T-helper 2 cell (primary cell): ENCODE measurements at regions not wholly inside any gene's neighbourhood (a gene's known extent, or its start where the extent isn't known, plus 50 kb on each side); places are given as distances from the start of the nearest gene placed in this dataset.

Source experiments
- DNase-seq, 5 experiments: peaks; one replicate each; pipeline versions ENCODE4 v3.0.0 to v3.0.0-alpha.2; 2012 to 2022

DNA sequence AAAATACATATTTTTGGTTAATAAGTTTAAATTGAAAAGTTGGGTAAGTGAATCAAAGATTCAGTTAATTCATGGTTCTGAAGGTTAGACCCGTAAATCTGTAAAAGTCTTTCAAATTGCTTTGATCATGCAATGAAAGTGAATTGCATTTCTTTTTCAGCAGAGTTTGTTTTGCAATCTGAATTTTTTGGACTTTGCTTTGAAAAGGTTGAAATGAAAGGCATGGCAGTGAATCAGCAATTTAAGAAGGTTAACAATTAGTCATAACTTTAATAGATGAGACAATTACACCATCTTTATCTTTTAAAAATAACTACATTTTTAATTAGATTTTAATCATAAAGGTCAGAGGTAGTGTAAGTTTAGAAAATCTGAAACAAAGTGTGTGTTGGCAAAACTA is 310.9 kb upstream of the KCNJ16 start:
- no peak for DNase-seq

- no peak for DNase-seq
These were observed 306.0 kb upstream of the KCNJ16 start for GRCh38 chr17:69769050-69769449.

DNA sequence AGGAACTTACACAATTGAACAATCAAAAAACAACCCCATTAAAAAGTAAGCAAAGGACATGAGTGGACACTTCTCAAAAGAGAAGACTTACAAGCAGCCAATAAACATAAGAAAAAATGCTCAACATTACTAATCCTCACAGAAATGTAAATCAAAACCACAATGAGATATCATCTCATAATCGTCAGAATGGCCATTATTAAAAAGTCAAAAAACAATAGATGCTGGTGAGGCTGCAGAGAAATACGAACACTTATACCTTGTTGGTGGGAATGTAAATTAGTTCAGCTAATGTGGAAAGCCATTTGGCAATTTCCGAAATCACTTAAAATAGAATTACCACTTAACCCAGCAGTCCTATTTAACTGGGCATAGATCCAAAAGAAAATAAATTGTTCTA is 301.9 kb upstream of the KCNJ16 start:
- DNase-seq, result no peak

DNA sequence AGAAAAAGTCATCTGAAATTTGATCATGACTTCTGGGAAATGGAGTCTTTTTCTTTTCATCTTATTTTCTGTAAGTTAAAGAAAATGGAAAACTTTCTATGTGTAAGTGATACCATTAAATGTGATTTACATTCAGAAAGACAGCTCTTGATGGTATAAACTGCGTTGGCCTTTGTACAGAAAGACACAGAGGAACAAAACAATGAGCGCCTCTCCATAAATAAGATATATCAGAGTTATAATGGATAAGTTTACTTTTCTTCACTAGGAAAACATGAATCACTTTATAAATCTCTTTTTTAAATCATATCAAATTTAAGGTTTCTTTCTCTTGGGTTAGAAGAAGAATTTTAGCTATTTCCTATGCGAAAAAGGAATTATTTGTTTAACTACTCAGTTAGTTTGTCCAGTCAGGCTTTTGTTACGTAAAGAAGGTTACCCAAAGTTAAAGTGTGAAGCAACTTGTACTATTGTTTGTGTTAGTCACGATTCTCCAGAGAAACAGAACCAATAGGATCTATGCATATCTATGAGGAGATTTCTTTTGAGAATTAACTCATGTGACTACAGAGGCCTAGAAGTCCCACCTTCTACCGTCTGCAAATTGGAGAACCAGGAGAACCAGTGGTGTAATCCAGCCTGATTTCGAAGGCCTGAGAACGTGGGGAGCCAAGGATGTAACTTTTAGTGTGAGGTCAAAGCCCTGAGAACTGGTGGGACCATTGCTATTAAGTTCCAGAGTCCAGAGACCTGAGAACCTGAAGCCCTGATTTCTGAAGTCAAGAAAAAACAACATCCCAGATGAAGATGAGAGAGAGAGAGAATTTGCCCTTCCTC is 295.4 kb upstream of the KCNJ16 start:
- no peak for DNase-seq

DNA sequence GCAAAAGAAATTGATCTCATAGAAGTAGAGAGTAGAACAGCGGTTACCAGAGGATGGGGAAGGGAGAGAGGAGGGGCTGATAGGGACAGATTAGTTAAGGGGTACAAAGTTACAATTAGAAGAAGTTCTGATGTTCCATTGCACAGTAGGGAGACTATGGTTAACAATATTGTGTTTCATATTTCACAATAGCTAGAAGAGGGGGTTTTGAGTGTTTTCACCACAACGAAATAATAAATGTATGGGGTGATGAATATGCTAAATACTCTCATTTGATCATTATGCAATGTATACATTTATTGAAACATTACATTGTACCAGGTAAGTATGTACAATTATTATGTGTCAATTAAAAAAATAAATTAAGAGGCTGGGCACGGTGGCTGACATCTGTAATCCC is 291.2 kb upstream of the KCNJ16 start:
- no peak for DNase-seq

GRCh38 chr17:69788957-69789356 is 286.1 kb upstream of the KCNJ16 start:
- no peak for DNase-seq

DNA sequence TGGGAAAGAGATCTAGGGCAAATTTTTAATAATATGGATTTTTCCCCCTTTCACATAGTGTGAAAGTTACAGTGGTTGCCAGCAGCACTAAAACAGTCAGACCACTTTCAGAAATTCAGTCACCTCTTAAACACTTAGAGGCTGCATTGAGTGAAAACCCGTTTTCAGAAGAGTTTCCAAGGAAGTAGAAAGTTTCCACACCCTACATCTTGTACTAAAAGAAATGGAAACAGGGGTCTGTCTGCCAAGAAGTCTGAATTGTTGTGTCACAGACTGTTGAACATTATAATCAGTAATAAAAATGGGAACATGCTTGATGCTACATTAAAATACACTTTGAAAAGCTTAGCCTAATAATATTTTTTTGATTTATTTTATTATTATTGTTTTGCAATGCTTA is 278.9 kb upstream of the KCNJ16 start:
- no peak for DNase-seq

GRCh38 chr17:69800870-69801269 is 274.2 kb upstream of the KCNJ16 start:
- DNase-seq, result no peak

DNA sequence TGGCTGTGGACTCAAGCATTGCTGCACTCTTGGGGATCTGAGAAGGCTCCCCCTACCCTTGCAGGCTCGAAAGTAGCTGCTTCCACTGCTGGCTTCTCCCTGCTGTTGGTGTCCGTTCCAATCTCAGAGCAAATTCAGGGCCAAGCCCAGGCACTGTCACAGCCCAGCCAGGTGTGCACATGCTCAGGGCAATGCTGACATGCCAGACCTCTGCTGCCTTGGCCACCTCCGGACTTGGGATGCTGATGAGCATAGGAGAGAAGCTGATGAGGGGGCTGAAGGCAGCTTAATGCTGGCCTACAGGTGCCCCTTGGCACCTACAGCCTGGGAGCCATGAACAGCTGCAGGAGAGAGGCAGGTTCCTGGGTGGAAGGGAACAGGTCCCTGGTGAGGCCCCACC is 273.7 kb upstream of the KCNJ16 start:
- no peak for DNase-seq

- no peak for DNase-seq
These were observed 272.8 kb upstream of the KCNJ16 start for GRCh38 chr17:69802045-69802740.

- DNase-seq, result no peak
These were observed 265.7 kb upstream of the KCNJ16 start for GRCh38 chr17:69809331-69809730.

GRCh38 chr17:69810326-69810965 is 264.6 kb upstream of the KCNJ16 start:
- no peak for DNase-seq

DNA sequence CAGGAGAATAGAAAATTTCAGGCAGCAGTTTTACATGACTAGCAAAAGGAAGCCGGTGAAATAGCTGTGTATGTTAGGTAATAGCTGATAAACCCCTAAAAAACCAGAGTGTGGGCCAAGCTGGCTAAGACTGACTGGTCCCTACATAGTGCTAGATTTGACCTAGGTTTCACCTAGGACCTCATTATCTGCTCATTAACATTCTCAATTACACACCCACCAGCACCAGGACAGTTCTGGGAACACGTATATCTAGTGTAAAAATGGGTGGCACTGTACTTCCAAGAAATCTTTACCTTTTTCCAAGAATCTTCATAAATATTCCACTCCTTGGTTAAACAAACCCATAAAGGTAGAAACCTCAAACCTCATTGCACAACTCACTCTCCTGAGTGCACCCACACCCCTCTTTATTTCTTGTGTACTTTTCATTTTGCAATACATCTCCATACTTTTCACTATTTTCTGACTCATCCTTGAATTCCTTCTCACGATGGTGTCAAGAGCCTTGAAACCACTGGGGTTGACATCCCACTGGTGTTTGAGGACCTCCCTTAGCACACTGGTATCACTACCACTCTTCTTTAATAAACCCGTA is 262.7 kb upstream of the KCNJ16 start:
- DNase-seq, result no peak

DNA sequence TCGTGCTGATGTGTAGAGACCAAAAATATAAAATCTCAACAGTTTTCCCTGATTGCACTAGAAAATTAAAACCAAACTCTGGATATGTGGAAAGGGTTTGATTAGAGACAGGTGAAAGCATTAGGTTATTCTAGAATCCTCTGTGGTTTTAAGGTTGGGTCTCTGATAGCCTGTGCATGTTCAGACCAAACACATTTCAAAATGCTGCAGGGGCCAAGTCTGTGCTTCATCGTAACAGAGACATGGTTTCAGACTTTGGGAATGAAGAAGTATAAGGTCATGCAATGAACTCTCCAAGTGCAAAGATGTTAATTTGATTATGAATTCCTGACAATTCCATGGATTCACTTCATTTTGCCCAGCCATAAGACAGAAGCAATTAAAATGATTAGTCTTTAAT is 261.0 kb upstream of the KCNJ16 start:
- no peak for DNase-seq

GRCh38 chr17:69815406-69815805 is 259.6 kb upstream of the KCNJ16 start:
- no peak for DNase-seq

- no peak for DNase-seq
These were observed 256.6 kb upstream of the KCNJ16 start for GRCh38 chr17:69818467-69818866.

GRCh38 chr17:69819316-69820087 is 255.5 kb upstream of the KCNJ16 start:
- no peak for DNase-seq

- DNase-seq, result no peak
These were observed 254.1 kb upstream of the KCNJ16 start for GRCh38 chr17:69820876-69821473.

- DNase-seq, result no peak
These were observed 252.6 kb upstream of the KCNJ16 start for GRCh38 chr17:69822314-69822875.

DNA sequence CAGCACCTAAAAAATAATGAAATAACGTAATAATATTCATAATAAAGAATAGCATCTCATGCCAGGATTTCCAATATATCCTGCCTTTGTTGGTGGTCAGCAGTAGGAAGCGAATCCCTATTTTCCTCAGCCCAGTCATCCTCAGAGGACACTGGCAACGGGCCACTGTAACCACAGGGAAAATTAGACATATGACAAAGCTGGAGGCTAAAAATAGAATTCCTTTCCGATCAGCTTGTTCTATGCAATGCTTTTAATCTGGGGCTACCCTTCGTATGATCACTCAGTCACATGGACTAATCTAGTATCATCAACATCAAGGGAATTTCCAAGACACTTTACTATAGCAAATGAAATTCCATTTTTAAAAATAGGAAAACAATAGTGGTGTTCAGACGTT is 246.9 kb upstream of the KCNJ16 start:
- no peak for DNase-seq

DNA sequence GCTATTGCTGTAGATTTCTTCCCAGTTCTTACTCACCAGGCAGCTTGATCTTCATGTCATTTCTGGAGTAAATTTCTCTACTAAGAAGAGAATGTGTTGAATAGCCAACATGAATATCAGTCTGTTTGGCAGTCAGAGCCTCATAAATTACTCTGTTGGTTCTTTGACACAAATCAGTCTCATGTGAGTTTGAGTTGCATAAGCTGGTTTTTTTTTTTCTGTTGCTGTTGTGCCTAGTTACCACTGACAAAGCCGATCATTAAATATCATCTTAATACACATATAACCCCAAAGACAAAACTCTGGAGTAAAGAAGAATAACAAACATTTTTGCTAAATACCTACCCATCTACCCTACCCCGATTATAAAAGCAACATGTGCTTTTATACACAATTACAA is 240.5 kb upstream of the KCNJ16 start:
- no peak for DNase-seq

DNA sequence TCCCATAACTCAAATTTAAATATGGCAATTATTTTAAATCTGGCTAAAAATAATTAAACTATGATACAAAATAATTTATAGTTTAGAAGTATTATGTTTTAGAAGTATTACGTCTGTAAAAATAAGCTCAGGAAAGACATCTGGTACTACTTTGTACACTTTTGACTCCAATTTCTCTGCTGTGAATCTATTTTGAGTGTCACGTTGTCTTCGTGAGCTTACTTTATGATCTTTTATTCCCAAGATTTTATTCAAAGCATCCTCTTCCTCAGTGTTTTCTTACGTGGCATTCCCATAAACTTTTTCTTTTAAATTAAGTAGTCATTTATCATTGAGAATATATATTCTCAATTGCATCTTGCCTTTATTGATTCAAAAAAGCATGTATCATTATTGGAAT is 223.3 kb upstream of the KCNJ16 start:
- no peak for DNase-seq
